ENCODE measurements at regions not wholly inside any gene's neighbourhood (a gene's known extent, or its start where the extent isn't known, plus 50 kb on each side); places are given as distances from the start of the nearest gene placed in this dataset.
"Not testable (repeated sequence)": the region's sequence is repeated elsewhere in the genome, so short reads cannot be mapped to it uniquely, and the experiment has no call there.

DNA sequence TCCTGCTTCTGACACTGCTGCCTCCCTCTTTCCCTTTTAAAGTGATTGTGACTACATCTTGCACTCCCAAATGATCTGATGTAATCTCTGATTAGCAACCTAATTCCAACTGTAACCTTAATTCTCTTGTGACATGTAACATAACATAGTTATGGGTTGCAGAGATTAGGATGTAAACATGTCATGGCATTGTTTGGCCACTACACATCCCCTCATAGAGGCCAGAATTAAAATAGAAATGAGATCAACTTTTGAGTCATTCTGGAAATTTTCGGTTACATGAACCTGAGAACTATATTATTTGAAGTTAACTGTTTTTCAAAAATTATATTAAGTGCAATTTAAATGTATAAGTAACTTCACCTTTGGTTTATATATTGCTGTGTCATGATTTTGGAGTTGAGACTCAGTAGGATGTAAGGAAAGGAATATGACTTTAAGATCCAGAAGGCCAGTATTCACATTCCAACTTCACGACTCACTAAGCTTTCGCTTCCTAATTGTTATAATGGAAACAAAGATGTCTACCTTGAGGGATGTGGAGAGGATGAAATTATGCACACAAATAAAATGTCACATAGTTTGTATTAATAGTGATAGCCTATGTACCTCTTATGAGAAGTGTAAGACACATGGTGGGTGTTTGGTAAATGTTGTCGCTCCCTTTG, 611.9 kb upstream of the MAP3K7 start:
- Histone ChIP-seq H3K9ac (ENCODE audit: low read depth, low read length) (no peak overlapping the region), H3K27me3 (ENCODE audit: control insufficient read depth, insufficient read depth, low read length) (no peaks in the 10 kb centered on the region), H3K9me3 (ENCODE audit: control insufficient read depth, insufficient read depth, low read length) (no peaks in the 10 kb centered on the region), H3K4me1 (ENCODE audit: control insufficient read depth, insufficient read depth, low read length) (no peaks in the 10 kb centered on the region), H3K36me3 (ENCODE audit: control insufficient read depth, insufficient read depth, low read length) (no peaks in the 10 kb centered on the region), H3K4me3 (ENCODE audit: low read depth, low read length) (no peak overlapping the region)

DNA sequence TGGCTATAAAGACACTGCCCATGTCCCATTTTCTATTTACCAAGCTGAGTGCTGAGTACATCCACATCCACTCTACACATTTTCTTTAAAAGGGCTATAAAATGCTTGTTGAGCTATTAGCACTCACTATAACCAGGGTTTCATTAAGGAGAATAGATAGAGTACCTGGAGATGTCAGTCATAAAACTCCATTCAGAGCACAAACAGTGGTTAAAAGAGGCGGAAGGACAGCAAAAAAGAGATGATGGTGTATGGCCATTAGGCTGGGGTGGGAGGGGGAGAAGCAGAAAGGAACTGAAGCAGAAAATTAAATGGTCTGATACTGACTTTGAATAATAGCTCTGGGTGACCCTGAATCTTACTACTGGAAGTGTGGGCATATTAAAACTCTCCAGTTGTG, 609.9 kb upstream of the MAP3K7 start:
- H3K9ac ChIP-seq (ENCODE audit: low read depth, low read length): no peak overlapping the region
- no peaks in the 10 kb centered on the region for H3K36me3 ChIP-seq (ENCODE audit: control insufficient read depth, insufficient read depth, low read length)
- no peaks in the 10 kb centered on the region for H3K27me3 ChIP-seq (ENCODE audit: control insufficient read depth, insufficient read depth, low read length)
- no peaks in the 10 kb centered on the region for H3K4me1 ChIP-seq (ENCODE audit: control insufficient read depth, insufficient read depth, low read length)
- no peak overlapping the region for H3K4me3 ChIP-seq (ENCODE audit: low read depth, low read length)
- no peaks in the 10 kb centered on the region for H3K9me3 ChIP-seq (ENCODE audit: control insufficient read depth, insufficient read depth, low read length)

DNA sequence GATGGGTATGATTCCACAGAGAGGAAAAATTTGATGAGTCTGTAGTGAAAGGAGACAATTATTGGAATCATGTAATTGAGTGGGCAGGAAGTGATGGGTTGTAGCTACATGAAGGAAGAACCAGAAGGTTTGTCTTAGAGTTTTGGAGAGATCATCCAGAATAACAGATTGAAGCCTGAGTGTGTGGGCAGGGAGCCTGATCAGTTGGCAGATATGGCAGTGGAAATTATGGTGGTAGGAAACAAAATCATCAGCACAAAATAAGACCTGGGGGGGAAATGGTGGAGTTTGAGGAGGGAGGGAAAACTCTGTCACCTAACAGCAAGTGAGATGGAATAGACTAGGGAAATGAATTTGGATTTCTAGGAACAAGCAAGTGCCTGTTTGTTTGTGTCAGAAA, 606.6 kb upstream of the MAP3K7 start:
- no peaks in the 10 kb centered on the region for H3K4me1 ChIP-seq (ENCODE audit: control insufficient read depth, insufficient read depth, low read length)
- no peaks in the 10 kb centered on the region for H3K27me3 ChIP-seq (ENCODE audit: control insufficient read depth, insufficient read depth, low read length)
- no peaks in the 10 kb centered on the region for H3K9me3 ChIP-seq (ENCODE audit: control insufficient read depth, insufficient read depth, low read length)
- H3K9ac ChIP-seq (ENCODE audit: low read depth, low read length): no peak overlapping the region
- H3K4me3 ChIP-seq (ENCODE audit: low read depth, low read length): no peak overlapping the region
- no peaks in the 10 kb centered on the region for H3K36me3 ChIP-seq (ENCODE audit: control insufficient read depth, insufficient read depth, low read length)

DNA sequence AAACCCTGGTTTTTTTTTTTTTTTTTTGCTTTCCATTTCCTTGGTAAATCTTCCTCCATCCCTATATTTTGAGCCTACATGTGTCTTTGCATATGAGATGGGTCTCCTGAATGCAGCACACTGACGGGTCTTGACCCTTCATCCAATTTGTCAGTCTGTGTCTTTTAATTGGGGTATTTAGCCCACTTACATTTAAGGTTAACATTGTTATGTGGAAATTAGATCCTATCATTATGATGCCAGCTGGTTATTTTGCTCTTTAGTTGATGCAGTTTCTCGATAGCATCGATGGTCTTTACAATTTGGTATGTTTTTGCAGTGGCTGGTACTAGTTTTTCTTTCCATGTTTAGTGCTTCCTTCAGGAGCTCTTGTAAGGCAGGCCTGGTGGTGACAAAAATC, 603.2 kb upstream of the MAP3K7 start:
- H3K9ac ChIP-seq (ENCODE audit: low read depth, low read length); H3K9me3 ChIP-seq (ENCODE audit: control insufficient read depth, insufficient read depth, low read length); H3K4me1 ChIP-seq (ENCODE audit: control insufficient read depth, insufficient read depth, low read length); H3K27me3 ChIP-seq (ENCODE audit: control insufficient read depth, insufficient read depth, low read length); H3K36me3 ChIP-seq (ENCODE audit: control insufficient read depth, insufficient read depth, low read length); H3K4me3 ChIP-seq (ENCODE audit: low read depth, low read length): not testable (repeated sequence)

DNA sequence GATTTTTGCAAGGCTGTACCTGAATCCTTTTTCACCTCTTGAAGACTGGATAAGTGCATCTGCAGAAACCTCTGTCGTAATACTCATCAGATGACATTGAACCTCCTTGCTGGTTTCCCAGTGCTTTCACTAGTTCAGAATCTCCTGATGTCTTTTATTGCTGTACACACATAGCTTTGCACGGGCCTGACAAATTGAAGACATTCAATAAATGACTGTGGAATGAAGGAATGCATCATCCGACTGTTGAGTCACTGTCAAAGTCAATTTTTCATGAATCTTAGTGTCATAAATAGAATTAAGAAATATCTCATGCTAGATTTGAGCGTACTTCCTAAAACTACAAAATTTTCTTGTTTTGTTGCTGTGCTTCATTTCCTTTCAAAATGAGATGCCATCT, 598.2 kb upstream of the MAP3K7 start:
- Histone ChIP-seq H3K9ac (ENCODE audit: low read depth, low read length) (no peak overlapping the region), H3K4me3 (ENCODE audit: low read depth, low read length) (no peak overlapping the region), H3K27me3 (ENCODE audit: control insufficient read depth, insufficient read depth, low read length) (no peaks in the 10 kb centered on the region), H3K4me1 (ENCODE audit: control insufficient read depth, insufficient read depth, low read length) (no peaks in the 10 kb centered on the region), H3K9me3 (ENCODE audit: control insufficient read depth, insufficient read depth, low read length) (no peaks in the 10 kb centered on the region), H3K36me3 (ENCODE audit: control insufficient read depth, insufficient read depth, low read length) (no peaks in the 10 kb centered on the region)

DNA sequence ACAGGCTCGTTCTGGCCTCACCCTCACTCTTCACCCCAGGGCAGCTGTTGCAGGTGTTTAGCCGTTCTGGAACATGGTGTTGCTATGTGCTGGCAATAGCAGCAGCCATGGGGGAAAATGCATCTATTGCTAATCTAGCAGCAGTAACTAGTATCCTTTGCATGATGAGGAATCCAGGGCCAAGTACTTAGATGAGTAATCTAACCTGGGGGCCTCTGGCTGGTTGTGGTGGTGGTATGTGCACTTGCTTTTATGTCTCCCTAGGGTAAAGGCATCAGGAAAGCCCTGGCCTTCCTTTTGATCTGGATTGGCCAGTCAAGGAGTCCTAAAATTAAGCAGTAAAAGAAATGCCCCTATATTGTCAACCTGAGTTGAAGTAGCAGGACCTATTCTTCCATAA, 594.5 kb upstream of the MAP3K7 start:
- H3K4me1 ChIP-seq (ENCODE audit: control insufficient read depth, insufficient read depth, low read length): peaks cover 4% of the 10 kb centered on the region
- no peak overlapping the region for H3K9ac ChIP-seq (ENCODE audit: low read depth, low read length)
- no peaks in the 10 kb centered on the region for H3K36me3 ChIP-seq (ENCODE audit: control insufficient read depth, insufficient read depth, low read length)
- H3K4me3 ChIP-seq (ENCODE audit: low read depth, low read length): no peak overlapping the region
- no peaks in the 10 kb centered on the region for H3K9me3 ChIP-seq (ENCODE audit: control insufficient read depth, insufficient read depth, low read length)
- H3K27me3 ChIP-seq (ENCODE audit: control insufficient read depth, insufficient read depth, low read length): no peaks in the 10 kb centered on the region

DNA sequence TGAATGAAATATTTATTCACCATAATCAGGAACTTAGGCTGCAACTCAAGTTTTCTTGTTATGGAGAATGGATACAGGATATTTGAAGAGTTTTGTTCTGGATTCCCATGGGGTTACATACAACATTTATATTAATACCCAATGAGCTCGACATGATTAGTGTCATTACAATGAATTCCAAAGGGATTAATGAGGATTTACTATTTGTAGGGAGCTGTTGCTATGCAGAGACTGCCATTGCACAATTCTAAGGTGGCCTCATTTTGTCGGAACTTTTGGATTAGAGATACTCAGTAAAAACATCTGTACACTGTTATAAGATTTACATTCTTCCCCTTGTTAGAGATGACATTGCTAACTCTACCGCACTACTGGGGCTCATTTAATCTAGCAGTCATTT, 586.8 kb upstream of the MAP3K7 start:
- no peak overlapping the region for H3K4me3 ChIP-seq (ENCODE audit: low read depth, low read length)
- H3K36me3 ChIP-seq (ENCODE audit: control insufficient read depth, insufficient read depth, low read length): no peaks in the 10 kb centered on the region
- H3K9me3 ChIP-seq (ENCODE audit: control insufficient read depth, insufficient read depth, low read length): no peaks in the 10 kb centered on the region
- peaks cover 7% of the 10 kb centered on the region for H3K4me1 ChIP-seq (ENCODE audit: control insufficient read depth, insufficient read depth, low read length)
- no peak overlapping the region for H3K9ac ChIP-seq (ENCODE audit: low read depth, low read length)
- H3K27me3 ChIP-seq (ENCODE audit: control insufficient read depth, insufficient read depth, low read length): no peaks in the 10 kb centered on the region

DNA sequence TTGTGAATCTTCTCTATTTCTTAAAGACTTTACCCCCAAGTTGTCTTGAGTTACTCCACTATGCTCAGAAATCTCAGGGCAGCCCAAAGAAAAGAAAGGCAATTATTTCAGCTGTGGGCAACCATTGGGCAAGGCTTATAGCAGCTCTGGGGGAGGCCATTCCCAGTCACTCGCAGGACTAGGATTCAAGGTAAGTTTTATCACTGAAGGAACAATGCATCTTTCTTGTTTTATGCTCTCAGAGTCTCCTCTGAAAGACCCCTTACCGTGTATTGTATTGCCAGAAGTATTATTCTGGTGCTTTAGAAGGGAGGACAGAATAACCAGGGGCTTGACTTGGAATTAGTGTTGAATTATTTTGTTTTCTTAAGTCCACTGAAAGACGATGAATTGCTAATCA, 586.3 kb upstream of the MAP3K7 start:
- Histone ChIP-seq H3K36me3 (ENCODE audit: control insufficient read depth, insufficient read depth, low read length) (no peaks in the 10 kb centered on the region), H3K9me3 (ENCODE audit: control insufficient read depth, insufficient read depth, low read length) (no peaks in the 10 kb centered on the region), H3K9ac (ENCODE audit: low read depth, low read length) (no peak overlapping the region), H3K4me3 (ENCODE audit: low read depth, low read length) (no peak overlapping the region), H3K27me3 (ENCODE audit: control insufficient read depth, insufficient read depth, low read length) (no peaks in the 10 kb centered on the region), H3K4me1 (ENCODE audit: control insufficient read depth, insufficient read depth, low read length) (peaks cover 7% of the 10 kb centered on the region)

DNA sequence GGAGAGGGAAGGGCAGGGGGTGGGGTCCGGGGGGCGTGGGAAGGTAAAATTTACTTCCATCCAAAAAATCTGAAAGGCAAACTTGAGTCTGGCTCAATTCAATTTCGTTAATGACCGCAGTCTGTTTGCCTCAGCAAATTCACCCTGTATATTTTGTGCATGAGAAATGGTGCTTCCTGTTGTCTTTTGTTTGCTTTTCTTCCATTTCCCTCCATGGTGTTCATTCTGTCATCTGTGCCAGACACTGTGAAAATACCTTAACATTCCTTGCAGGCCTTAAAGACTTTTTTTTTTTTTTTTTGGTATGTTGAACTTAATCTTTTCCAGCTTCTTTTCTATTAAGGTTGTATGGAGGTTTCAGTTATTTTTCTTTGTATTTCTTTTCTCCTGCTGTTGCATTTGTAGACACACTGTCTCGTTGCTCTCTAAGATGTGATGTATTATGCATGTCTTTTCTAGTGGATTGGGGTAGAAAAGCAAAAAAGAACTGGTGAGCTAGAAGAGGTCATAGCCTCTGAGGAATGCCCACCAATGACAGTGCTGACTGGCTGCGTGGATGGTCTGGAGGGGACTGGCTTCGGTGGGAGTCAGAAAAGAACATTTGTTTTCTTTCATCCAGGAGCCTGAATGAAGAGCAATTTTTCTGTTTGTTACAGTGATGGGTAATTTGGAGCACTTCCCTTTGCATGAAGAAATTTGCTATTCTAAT, 585.0 kb upstream of the MAP3K7 start:
- H3K36me3 ChIP-seq (ENCODE audit: control insufficient read depth, insufficient read depth, low read length): no peaks in the 10 kb centered on the region
- no peak overlapping the region for H3K4me3 ChIP-seq (ENCODE audit: low read depth, low read length)
- H3K9me3 ChIP-seq (ENCODE audit: control insufficient read depth, insufficient read depth, low read length): no peaks in the 10 kb centered on the region
- H3K4me1 ChIP-seq (ENCODE audit: control insufficient read depth, insufficient read depth, low read length): peaks cover 7% of the 10 kb centered on the region
- H3K27me3 ChIP-seq (ENCODE audit: control insufficient read depth, insufficient read depth, low read length): no peaks in the 10 kb centered on the region
- no peak overlapping the region for H3K9ac ChIP-seq (ENCODE audit: low read depth, low read length)

DNA sequence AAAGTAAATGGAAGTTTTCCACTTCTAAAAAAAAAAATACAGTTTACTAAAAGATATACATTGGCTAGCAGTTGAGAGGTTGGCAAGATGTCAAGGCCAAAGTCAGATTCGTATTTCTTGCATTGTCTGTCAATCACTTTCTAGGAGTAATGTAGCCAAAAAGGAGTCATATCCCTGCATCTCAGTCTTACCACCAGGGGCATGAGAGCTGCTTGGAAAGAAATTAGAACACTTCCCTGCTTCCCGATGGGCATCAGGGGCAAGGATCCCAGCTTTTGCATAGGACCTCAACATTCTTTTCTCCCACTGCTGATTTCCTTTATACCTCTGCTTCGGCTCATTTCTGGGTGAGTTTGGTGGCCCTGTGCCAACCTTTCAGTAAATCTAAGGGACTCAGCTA, 581.0 kb upstream of the MAP3K7 start:
- Histone ChIP-seq H3K9ac (ENCODE audit: low read depth, low read length) (no peak overlapping the region), H3K4me3 (ENCODE audit: low read depth, low read length) (no peak overlapping the region), H3K4me1 (ENCODE audit: control insufficient read depth, insufficient read depth, low read length) (no peaks in the 10 kb centered on the region), H3K27me3 (ENCODE audit: control insufficient read depth, insufficient read depth, low read length) (no peaks in the 10 kb centered on the region), H3K9me3 (ENCODE audit: control insufficient read depth, insufficient read depth, low read length) (no peaks in the 10 kb centered on the region), H3K36me3 (ENCODE audit: control insufficient read depth, insufficient read depth, low read length) (no peaks in the 10 kb centered on the region)

DNA sequence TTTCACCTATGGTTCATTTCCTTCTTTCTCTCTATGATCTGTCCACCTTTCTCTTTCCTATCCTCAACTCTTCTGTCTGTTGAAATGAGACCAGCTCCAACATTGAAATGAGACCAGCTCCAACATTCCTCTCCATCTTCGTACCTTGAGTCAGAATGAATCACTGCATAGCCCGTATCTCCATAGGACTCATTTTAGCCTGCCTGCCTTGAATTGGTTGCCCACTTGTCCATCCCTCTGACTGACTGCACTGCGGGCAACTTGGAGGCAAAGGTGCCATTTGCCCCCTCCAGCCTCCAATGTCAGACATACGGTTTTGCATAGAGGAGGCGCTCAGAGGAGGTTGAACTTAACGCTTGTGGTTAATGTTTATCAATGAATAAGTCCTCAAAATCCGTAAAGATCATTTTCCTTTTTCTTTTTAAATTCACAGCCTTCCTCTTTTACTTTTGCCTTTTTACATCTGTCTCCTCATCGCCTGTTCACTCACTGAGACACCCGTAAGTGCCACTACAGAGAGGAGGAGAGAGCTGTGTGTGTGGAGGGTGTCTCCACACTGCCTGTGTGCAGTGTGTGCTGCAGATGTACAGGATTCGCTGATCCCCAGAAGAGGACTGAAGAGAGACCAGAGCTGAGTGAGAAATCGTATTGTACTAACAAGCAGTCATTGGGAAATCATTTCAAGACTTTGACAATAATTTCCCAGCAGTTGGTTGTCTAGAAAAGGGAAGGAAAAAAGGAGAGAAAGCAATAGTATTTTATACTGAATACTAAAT, 579.6 kb upstream of the MAP3K7 start:
- no peaks in the 10 kb centered on the region for H3K4me1 ChIP-seq (ENCODE audit: control insufficient read depth, insufficient read depth, low read length)
- H3K9me3 ChIP-seq (ENCODE audit: control insufficient read depth, insufficient read depth, low read length): no peaks in the 10 kb centered on the region
- no peak overlapping the region for H3K4me3 ChIP-seq (ENCODE audit: low read depth, low read length)
- H3K9ac ChIP-seq (ENCODE audit: low read depth, low read length): no peak overlapping the region
- H3K27me3 ChIP-seq (ENCODE audit: control insufficient read depth, insufficient read depth, low read length): no peaks in the 10 kb centered on the region
- no peaks in the 10 kb centered on the region for H3K36me3 ChIP-seq (ENCODE audit: control insufficient read depth, insufficient read depth, low read length)

DNA sequence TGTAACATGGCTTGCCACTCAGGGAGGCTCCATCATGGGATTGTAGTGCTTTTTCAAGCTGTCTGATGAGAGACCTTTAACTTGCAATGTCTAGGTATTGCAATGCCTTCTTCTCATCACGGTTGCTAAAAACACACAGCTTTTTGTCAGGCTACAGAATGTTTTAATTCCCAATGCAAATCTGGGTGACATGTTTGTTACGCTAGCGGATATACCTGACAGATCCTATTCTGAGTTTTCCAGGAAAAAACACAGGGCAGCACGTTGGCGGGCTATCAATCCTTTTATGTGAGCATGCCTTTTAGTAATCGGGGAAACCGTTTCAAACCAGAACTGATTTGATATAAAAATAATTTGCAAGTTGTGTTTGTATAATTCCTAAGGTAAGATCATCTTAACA, 577.2 kb upstream of the MAP3K7 start:
- H3K9me3 ChIP-seq (ENCODE audit: control insufficient read depth, insufficient read depth, low read length): no peaks in the 10 kb centered on the region

More for the DNA sequence above, 577.2 kb upstream of the MAP3K7 start:
- no peak overlapping the region for H3K9ac ChIP-seq (ENCODE audit: low read depth, low read length)
- H3K36me3 ChIP-seq (ENCODE audit: control insufficient read depth, insufficient read depth, low read length): no peaks in the 10 kb centered on the region
- H3K27me3 ChIP-seq (ENCODE audit: control insufficient read depth, insufficient read depth, low read length): no peaks in the 10 kb centered on the region
- H3K4me3 ChIP-seq (ENCODE audit: low read depth, low read length): no peak overlapping the region
- H3K4me1 ChIP-seq (ENCODE audit: control insufficient read depth, insufficient read depth, low read length): no peaks in the 10 kb centered on the region
